H1 (cell line): ENCODE measurements at regions not wholly inside any gene's neighbourhood (a gene's known extent, or its start where the extent isn't known, plus 50 kb on each side); places are given as distances from the start of the nearest gene placed in this dataset.

Experiments used
- CEBPB ChIP-seq: IDR thresholded peaks from 2 replicates; pipeline ENCODE4 v1.6.1; 2012; ENCODE audit warnings: low read depth, low read length
- CHD7 ChIP-seq: fragments of 300-600 bp; sonication (generic); IDR thresholded peaks from 2 replicates; pipeline ENCODE4 v1.7.1; 2012; ENCODE audit warnings: low read length, moderate library complexity, mild to moderate bottlenecking, inconsistent platforms; ENCODE audit not compliant: insufficient replicate concordance
- CREB1 ChIP-seq: IDR thresholded peaks from 2 replicates; pipeline ENCODE4 v1.6.1; 2012; ENCODE audit warnings: inconsistent platforms
- TAF1 ChIP-seq: IDR thresholded peaks from 2 replicates; pipeline ENCODE4 v1.6.1; 2011; ENCODE audit warnings: mild to moderate bottlenecking, low read depth, low read length

GRCh38 chr6:40054602-40055001 is 120.3 kb upstream of the MOCS1 start (continued):
- TF ChIP-seq CHD7: no peak
- TF ChIP-seq CREB1: no peak
- TF ChIP-seq CEBPB: no peak
- no peak for TF ChIP-seq TAF1
